Prostate gland (tissue), 2 donors: ENCODE measurements at regions not wholly inside any gene's neighbourhood (a gene's known extent, or its start where the extent isn't known, plus 50 kb on each side); places are given as distances from the start of the nearest gene placed in this dataset.
A peak's percentile ranks its signal among the peaks of the same experiment; 100 is the strongest.

Source experiments
- DNase-seq: peaks from one replicate; pipeline ENCODE4 v3.0.0-alpha.2; 2019; ENCODE audit warnings: low spot score
- H3K27ac ChIP-seq, 2 donors: fragments of 200-600 bp; sonication (generic); 2 replicates each; pipeline ENCODE4 v1.5.1; 2017 to 2019
- H3K27me3 ChIP-seq: fragments of 200-600 bp; sonication (generic); replicated peaks from 2 replicates; pipeline ENCODE4 v1.5.1; 2019; ENCODE audit not compliant: insufficient read depth
- H3K36me3 ChIP-seq, 2 donors: fragments of 200-600 bp; sonication (generic); 1 replicate in 1 of 2; 2 replicates in 1 of 2; pipeline versions ENCODE4 v1.5.1 to v1.8.1; 2017 to 2019
- H3K4me1 ChIP-seq: fragments of 200-600 bp; sonication (generic); replicated peaks from 2 replicates; pipeline ENCODE4 v1.5.1; 2019
- H3K4me3 ChIP-seq, 2 donors: fragments of 200-600 bp; sonication (generic); 2 replicates each; pipeline ENCODE4 v1.5.1; 2017 to 2019
- H3K9me3 ChIP-seq: fragments of 200-600 bp; sonication (generic); 2 replicates; pipeline ENCODE4 v1.5.1; 2017
- POLR2A ChIP-seq: fragments of 450-650 bp; IDR thresholded peaks from one replicate; pipeline ENCODE4 v1.6.1; 2016; ENCODE audit warnings: antibody characterized with exemption, mild to moderate bottlenecking
- POLR2AphosphoS5 ChIP-seq: sonication (generic); formaldehyde crosslinking; IDR thresholded peaks from one replicate; pipeline ENCODE4 v1.6.1; 2017; ENCODE audit warnings: antibody characterized with exemption
- WGBS: methylation state at CpG from one replicate; pipeline ENCODE4 v1.1.5; 2018; 5-methylcytosine and 5-hydroxymethylcytosine counted together
- intact Hi-C: fragments of 100-400 bp; cut with DNase I; formaldehyde crosslinking; loops from one replicate; pipeline ENCODE4 v1.14.2; 2022
- TF ChIP-seq, protein P1 (sequence below), 4 experiments: fragments of 200-600 bp in 2 of 4; fragments of 450-650 bp in 2 of 4; sonication (generic) in 2 of 4; IDR thresholded peaks; 1 replicate in 3 of 4; 2 replicates in 1 of 4; pipeline ENCODE4 v1.5.1; 2016 to 2019; ENCODE audit warnings: antibody characterized with exemption in 4 of 4, mild to moderate bottlenecking in 2 of 4, moderate library complexity in 2 of 4

- DNase-seq = peak; percentile 43
- TF ChIP-seq, protein P1, sequence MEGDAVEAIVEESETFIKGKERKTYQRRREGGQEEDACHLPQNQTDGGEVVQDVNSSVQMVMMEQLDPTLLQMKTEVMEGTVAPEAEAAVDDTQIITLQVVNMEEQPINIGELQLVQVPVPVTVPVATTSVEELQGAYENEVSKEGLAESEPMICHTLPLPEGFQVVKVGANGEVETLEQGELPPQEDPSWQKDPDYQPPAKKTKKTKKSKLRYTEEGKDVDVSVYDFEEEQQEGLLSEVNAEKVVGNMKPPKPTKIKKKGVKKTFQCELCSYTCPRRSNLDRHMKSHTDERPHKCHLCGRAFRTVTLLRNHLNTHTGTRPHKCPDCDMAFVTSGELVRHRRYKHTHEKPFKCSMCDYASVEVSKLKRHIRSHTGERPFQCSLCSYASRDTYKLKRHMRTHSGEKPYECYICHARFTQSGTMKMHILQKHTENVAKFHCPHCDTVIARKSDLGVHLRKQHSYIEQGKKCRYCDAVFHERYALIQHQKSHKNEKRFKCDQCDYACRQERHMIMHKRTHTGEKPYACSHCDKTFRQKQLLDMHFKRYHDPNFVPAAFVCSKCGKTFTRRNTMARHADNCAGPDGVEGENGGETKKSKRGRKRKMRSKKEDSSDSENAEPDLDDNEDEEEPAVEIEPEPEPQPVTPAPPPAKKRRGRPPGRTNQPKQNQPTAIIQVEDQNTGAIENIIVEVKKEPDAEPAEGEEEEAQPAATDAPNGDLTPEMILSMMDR (IDR thresholded peaks at IDR 0.05) = no peak
- TF ChIP-seq POLR2AphosphoS5 (no peak), POLR2A (no peak)
- H3K4me1 ChIP-seq = no peaks in the 10 kb centered on the region
- H3K36me3 ChIP-seq = no peaks in the 10 kb centered on the region
- no peaks in the 10 kb centered on the region for H3K27me3 ChIP-seq
- WGBS = 37% methylated on average over 4 of the region's 4 CpGs
- no peak overlapping the region for H3K4me3 ChIP-seq
- H3K27ac ChIP-seq = no peak overlapping the region
- intact Hi-C loops = no loop called here
- H3K9me3 ChIP-seq = no peaks in the 10 kb centered on the region
Observed at GRCh38 chr9:16150501-16150900, 597.7 kb downstream of the CCDC171 start.

DNA sequence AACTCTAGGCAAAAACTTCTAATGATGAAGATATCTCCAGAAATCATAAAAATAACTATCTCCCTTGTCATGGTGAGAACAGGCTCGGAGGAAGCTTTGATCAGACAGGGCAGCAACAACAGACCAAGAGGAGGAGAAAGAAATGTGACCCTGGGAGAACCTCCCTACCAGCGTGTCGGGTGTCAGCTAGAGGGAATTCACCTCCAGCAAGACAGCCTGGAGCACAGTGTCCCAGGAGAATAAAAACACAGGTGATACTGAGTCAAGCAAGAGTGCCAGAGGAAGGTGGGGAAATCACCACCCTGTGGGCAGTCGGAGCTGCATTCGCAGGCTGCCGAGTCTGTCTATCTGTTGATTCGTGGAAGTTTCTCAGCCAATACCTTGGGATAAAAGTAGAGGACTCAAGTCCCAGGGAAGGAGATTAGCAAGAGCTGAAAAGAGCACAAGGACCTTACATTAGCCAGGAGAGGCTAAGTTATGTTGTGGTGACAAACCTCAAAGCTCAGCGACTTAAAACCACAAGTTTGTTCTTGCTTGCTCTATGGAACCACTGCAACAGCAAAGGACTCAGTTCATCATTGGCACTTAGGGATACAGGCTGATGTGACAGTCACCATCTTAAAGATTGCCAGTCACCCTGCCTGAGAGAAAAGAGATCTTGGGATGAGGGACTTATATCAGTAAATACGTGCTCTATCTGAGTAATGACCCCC, 598.3 kb downstream of the CCDC171 start:
- TF ChIP-seq POLR2AphosphoS5 = no peak
- TF ChIP-seq POLR2A = no peak
- TF ChIP-seq, protein P1 (IDR thresholded peaks at IDR 0.05) = no peak

DNA sequence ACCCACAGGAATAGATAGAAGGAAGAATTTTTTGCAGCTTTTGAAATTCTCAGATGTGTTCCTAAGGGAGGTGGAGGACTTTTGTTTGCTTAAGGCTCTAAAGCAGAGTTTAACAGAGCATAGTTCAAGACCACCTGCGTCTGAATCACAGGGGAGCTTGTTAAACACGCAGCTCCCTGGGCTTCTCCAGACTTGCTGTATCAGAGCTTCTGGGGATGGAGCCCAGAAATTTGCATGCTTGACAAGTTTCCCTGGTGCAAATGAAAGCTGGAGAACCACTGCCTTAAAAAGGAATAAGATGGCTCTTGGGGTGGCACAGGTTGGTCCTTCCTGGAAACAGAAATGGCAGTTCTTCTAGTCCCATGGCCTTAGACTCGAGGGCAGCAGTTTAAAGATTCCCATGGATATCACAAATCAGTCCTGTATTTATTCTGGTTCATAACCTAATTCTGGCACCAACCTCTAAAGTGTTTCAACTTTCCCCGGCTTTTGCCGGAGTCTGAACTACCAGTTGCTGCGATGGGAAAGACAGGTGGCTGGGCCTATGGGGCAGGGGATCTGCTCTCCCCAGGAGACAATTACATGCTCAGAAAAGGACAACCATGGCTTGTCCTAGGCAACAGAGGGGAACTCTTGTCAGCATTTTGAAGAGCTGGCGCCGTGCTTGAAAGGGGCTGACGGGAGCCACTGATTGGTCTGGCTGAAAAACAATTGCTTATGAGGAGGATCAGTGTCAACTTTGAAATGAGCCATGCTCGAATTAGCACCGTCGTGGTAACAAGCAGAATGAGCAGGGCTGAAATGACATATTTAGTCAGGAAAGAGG, 599.6 kb downstream of the CCDC171 start:
- no peak for TF ChIP-seq POLR2AphosphoS5
- TF ChIP-seq, protein P1 (IDR thresholded peaks at IDR 0.05) = no peak
- no peak for TF ChIP-seq POLR2A
- no peaks in the 10 kb centered on the region for H3K36me3 ChIP-seq
- no peaks in the 10 kb centered on the region for H3K4me1 ChIP-seq
- 67% methylated on average over 12 of the region's 12 CpGs for WGBS
- no peaks in the 10 kb centered on the region for H3K27me3 ChIP-seq
- no peaks in the 10 kb centered on the region for H3K9me3 ChIP-seq
- DNase-seq = no peak
- no peak overlapping the region for H3K4me3 ChIP-seq
- no peak overlapping the region for H3K27ac ChIP-seq
- intact Hi-C loops = no loop called here

More for the DNA sequence above, 598.3 kb downstream of the CCDC171 start:
- intact Hi-C loops = no loop called here
- DNase-seq = no peak
- Histone ChIP-seq H3K4me1 (no peaks in the 10 kb centered on the region), H3K27ac (no peak overlapping the region), H3K9me3 (no peaks in the 10 kb centered on the region), H3K4me3 (no peak overlapping the region), H3K27me3 (no peaks in the 10 kb centered on the region), H3K36me3 (no peaks in the 10 kb centered on the region)
- 62% methylated on average over 9 of the region's 9 CpGs for WGBS

DNA sequence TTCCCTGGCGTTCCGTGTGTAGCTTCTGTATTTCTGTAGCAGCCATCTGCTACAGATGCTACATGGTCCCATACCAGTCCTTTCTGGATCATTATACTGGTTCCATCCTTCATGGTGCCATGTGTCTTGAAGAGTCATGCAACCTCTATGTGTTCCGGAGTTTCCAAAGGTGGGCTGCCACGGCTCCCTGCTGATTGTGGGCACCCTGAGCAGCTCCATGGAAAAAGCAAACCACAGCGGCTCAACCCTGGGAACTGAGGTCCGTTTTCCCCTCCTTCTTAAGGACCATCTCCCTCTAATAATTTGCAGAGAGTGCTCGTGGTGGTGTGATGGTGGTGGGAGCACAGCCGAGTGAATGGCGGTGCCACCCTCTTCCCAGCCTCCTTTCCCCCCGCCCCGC, 600.4 kb downstream of the CCDC171 start:
- intact Hi-C loops = no loop called here
- no peaks in the 10 kb centered on the region for H3K27me3 ChIP-seq
- H3K36me3 ChIP-seq = no peaks in the 10 kb centered on the region
- WGBS = 98% methylated on average over 11 of the region's 11 CpGs
- no peaks in the 10 kb centered on the region for H3K9me3 ChIP-seq
- no peaks in the 10 kb centered on the region for H3K4me1 ChIP-seq
- H3K4me3 ChIP-seq = no peak overlapping the region
- TF ChIP-seq POLR2AphosphoS5 = no peak
- TF ChIP-seq, protein P1 (IDR thresholded peaks at IDR 0.05) = no peak
- no peak for TF ChIP-seq POLR2A
- DNase-seq = no peak
- no peak overlapping the region for H3K27ac ChIP-seq
